ENCODE measurements at regions not wholly inside any gene's neighbourhood (a gene's known extent, or its start where the extent isn't known, plus 50 kb on each side); places are given as distances from the start of the nearest gene placed in this dataset.

- H3K9me3 ChIP-seq (ENCODE audit: control insufficient read depth, insufficient read depth, low read depth, low read length), result no peaks in the 10 kb centered on the region
- no peak for DNase-seq (ENCODE audit: low read depth in 2 of 2)
Observed at GRCh38 chr14:105864651-105865265, 338.4 kb downstream of the TMEM121 start.

DNA sequence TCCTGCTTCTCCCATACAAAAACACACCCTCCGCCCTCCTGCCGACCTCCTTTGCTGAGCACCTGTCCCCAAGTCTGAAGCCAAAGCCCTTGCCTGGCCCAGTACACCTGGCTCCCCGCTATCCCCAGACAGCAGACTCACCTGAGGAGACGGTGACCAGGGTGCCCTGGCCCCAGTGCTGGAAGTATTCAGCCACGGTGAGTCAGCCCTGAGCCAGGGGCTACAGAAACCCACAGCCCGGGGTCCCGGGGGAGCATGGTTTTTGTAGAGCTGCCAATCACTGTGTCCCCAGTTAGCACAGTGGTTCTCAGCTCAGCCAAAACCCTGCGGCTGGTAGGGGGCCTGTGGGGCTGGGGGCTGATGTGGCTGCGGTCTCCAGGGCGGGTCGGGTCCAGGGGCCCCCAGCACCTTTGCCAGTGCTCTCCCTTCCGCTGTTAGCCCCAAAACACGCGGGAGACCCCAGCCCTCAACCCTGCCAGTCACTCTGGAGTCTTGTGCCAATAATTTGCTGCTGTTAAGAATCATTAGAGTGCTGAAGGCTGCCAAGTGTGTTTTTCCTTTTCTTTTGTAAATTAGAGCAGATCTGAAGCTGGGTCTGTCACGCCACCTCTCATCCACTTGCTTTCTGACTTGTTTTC, 339.0 kb downstream of the TMEM121 start:
- H3K9me3 ChIP-seq (ENCODE audit: control insufficient read depth, insufficient read depth, low read depth, low read length), result no peaks in the 10 kb centered on the region
- no peak for TF ChIP-seq EZH2 (IDR thresholded peaks at IDR 0.05; ENCODE audit: low read length, missing control alignments)
- no peak overlapping the region for H3K9ac ChIP-seq (ENCODE audit: insufficient read depth, low read length)

More at GRCh38 chr14:105864651-105865265, 338.4 kb downstream of the TMEM121 start:
- no peaks in the 10 kb centered on the region for H4K20me1 ChIP-seq (ENCODE audit: control insufficient read depth, extremely low read depth, insufficient read depth, low read length)
- no peak overlapping the region for H3K4me3 ChIP-seq (replicated peaks in 1 of 4; ENCODE audit: control extremely low read depth in 1 of 4, insufficient read depth in 1 of 4, low read depth in 3 of 4, low read length in 4 of 4)
- H3K27ac ChIP-seq (ENCODE audit: insufficient read depth, low read length), result no peak overlapping the region
- H3K27me3 ChIP-seq (ENCODE audit: control insufficient read depth, insufficient read depth, low read length), result no peaks in the 10 kb centered on the region
- no peak overlapping the region for H3K9ac ChIP-seq (ENCODE audit: insufficient read depth, low read length)
- H3K4me2 ChIP-seq (ENCODE audit: extremely low read depth, insufficient read depth, low read length), result no peak overlapping the region
- H3K79me2 ChIP-seq (ENCODE audit: control insufficient read depth, insufficient read depth, low read length), result no peaks in the 10 kb centered on the region
- no peak overlapping the region for H2AFZ ChIP-seq (ENCODE audit: low read length)
- TF ChIP-seq EZH2 (IDR thresholded peaks at IDR 0.05; ENCODE audit: low read length, missing control alignments), result no peak
- TF ChIP-seq CTCF (conservative IDR thresholded peaks at IDR 0.05 in 1 of 2, IDR thresholded peaks at IDR 0.05 in 1 of 2; ENCODE audit: low read depth in 1 of 2, low read length in 2 of 2), result no peak
- no peaks in the 10 kb centered on the region for H3K36me3 ChIP-seq (ENCODE audit: control insufficient read depth, insufficient read depth, low read length)
- no peaks in the 10 kb centered on the region for H3K4me1 ChIP-seq (ENCODE audit: control insufficient read depth, extremely low read depth, insufficient read depth, low read length)

DNA sequence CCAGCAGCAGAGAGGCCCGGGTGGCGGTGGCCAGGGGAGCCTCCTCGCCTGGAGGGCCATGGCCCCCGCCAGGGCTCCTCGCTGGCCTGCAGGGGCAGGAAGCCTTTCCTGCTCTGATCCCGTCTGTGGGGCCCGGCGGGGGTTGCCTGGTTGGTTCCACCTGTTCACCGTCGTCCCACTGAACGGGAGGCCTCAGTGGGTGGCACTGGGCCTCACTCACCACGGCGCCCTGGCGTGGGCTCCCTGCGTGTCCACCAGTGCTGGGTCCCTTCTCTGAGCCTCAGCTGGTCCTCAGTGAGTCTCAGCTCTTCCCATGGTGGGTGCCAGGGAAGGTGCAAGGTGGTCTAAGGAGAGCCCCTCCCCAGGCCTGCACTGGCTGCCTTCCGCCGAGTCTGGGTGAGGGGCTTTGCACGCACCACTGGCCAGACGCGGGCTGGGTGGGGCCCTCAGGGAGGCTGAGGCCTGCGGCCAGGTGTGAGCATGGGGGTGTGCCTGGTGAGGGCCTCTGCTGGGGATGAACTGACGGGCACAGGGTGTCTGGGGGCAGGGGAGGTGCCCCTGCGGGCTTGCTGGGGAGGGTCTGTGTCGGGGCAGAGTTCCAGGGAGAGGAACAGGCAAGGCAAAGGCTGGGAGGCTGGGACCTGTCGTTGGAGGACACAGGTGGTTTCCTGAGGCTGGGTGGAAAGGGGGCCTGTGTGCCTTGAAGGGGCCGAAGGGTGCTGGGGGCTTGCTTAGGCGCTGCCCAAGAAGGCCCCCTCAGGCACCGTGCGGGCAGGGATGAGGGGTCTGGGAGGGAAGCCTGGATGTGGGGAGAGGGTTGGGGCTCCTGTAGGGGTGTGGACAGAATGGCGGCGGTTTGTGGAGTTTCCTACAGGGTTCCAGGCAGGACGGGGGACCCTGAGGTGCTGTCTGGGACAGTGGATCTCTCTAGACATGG, 339.8 kb downstream of the TMEM121 start:
- Histone ChIP-seq H3K9me3 (ENCODE audit: control insufficient read depth, insufficient read depth, low read depth, low read length) (no peaks in the 10 kb centered on the region), H2AFZ (ENCODE audit: low read length) (no peak overlapping the region)
- DNase-seq (ENCODE audit: low read depth in 2 of 2), result no peak

More for the DNA sequence above, 339.0 kb downstream of the TMEM121 start:
- H3K27me3 ChIP-seq (ENCODE audit: control insufficient read depth, insufficient read depth, low read length), result no peaks in the 10 kb centered on the region
- no peaks in the 10 kb centered on the region for H4K20me1 ChIP-seq (ENCODE audit: control insufficient read depth, extremely low read depth, insufficient read depth, low read length)
- no peak for DNase-seq (ENCODE audit: low read depth in 2 of 2)
- no peaks in the 10 kb centered on the region for H3K4me1 ChIP-seq (ENCODE audit: control insufficient read depth, extremely low read depth, insufficient read depth, low read length)
- H3K79me2 ChIP-seq (ENCODE audit: control insufficient read depth, insufficient read depth, low read length), result no peaks in the 10 kb centered on the region
- no peak overlapping the region for H3K4me2 ChIP-seq (ENCODE audit: extremely low read depth, insufficient read depth, low read length)
- no peak overlapping the region for H2AFZ ChIP-seq (ENCODE audit: low read length)
- no peaks in the 10 kb centered on the region for H3K36me3 ChIP-seq (ENCODE audit: control insufficient read depth, insufficient read depth, low read length)
- no peak overlapping the region for H3K4me3 ChIP-seq (replicated peaks in 1 of 4; ENCODE audit: control extremely low read depth in 1 of 4, insufficient read depth in 1 of 4, low read depth in 3 of 4, low read length in 4 of 4)
- no peak overlapping the region for H3K27ac ChIP-seq (ENCODE audit: insufficient read depth, low read length)

More for the DNA sequence above, 339.8 kb downstream of the TMEM121 start:
- Histone ChIP-seq H3K4me2 (ENCODE audit: extremely low read depth, insufficient read depth, low read length) (no peak overlapping the region), H3K9ac (ENCODE audit: insufficient read depth, low read length) (no peak overlapping the region), H3K27me3 (ENCODE audit: control insufficient read depth, insufficient read depth, low read length) (no peaks in the 10 kb centered on the region), H3K27ac (ENCODE audit: insufficient read depth, low read length) (no peak overlapping the region), H4K20me1 (ENCODE audit: control insufficient read depth, extremely low read depth, insufficient read depth, low read length) (no peaks in the 10 kb centered on the region), H3K4me1 (ENCODE audit: control insufficient read depth, extremely low read depth, insufficient read depth, low read length) (no peaks in the 10 kb centered on the region), H3K4me3 (replicated peaks in 1 of 4; ENCODE audit: control extremely low read depth in 1 of 4, insufficient read depth in 1 of 4, low read depth in 3 of 4, low read length in 4 of 4) (no peak overlapping the region), H3K36me3 (ENCODE audit: control insufficient read depth, insufficient read depth, low read length) (no peaks in the 10 kb centered on the region), H3K79me2 (ENCODE audit: control insufficient read depth, insufficient read depth, low read length) (no peaks in the 10 kb centered on the region)
- no peak for TF ChIP-seq EZH2 (IDR thresholded peaks at IDR 0.05; ENCODE audit: low read length, missing control alignments)
- TF ChIP-seq CTCF (conservative IDR thresholded peaks at IDR 0.05 in 1 of 2, IDR thresholded peaks at IDR 0.05 in 1 of 2; ENCODE audit: low read depth in 1 of 2, low read length in 2 of 2), result no peak
